ENCODE measurements at regions not wholly inside any gene's neighbourhood (a gene's known extent, or its start where the extent isn't known, plus 50 kb on each side); places are given as distances from the start of the nearest gene placed in this dataset.
"Not testable (repeated sequence)": the region's sequence is repeated elsewhere in the genome, so short reads cannot be mapped to it uniquely, and the experiment has no call there.

- no peak for FAIRE-seq
- no peak for DNase-seq (ENCODE audit: insufficient read length, low spot score)
These were observed 258.6 kb downstream of the FAT4 start for GRCh38 chr4:125573368-125573767.

- no peak for DNase-seq (ENCODE audit: insufficient read length, low spot score)
- FAIRE-seq = peak; percentile 40
These were observed 259.0 kb downstream of the FAT4 start for GRCh38 chr4:125573786-125574185.

GRCh38 chr4:125582302-125582701, 267.5 kb downstream of the FAT4 start:
- no peak for FAIRE-seq
- DNase-seq (ENCODE audit: insufficient read length, low spot score) = peak; percentile 13

GRCh38 chr4:125590158-125590557, 275.4 kb downstream of the FAT4 start:
- no peak for DNase-seq (ENCODE audit: insufficient read length, low spot score)
- FAIRE-seq = no peak

GRCh38 chr4:125591290-125591689, 276.5 kb downstream of the FAT4 start:
- DNase-seq (ENCODE audit: insufficient read length, low spot score) = no peak

GRCh38 chr4:125594056-125594602, 279.4 kb downstream of the FAT4 start:
- FAIRE-seq = no peak
- DNase-seq (ENCODE audit: insufficient read length, low spot score) = no peak

More at GRCh38 chr4:125591290-125591689, 276.5 kb downstream of the FAT4 start:
- FAIRE-seq = no peak

- not testable (repeated sequence) for FAIRE-seq; DNase-seq (ENCODE audit: insufficient read length, low spot score)
These were observed 291.2 kb downstream of the FAT4 start for GRCh38 chr4:125605926-125606325.

GRCh38 chr4:125620066-125620860, 305.5 kb downstream of the FAT4 start:
- no peak for DNase-seq (ENCODE audit: insufficient read length, low spot score)
- no peak for FAIRE-seq

GRCh38 chr4:125624951-125625350, 310.2 kb downstream of the FAT4 start:
- no peak for FAIRE-seq
- DNase-seq (ENCODE audit: insufficient read length, low spot score) = no peak

- FAIRE-seq (no peak), DNase-seq (ENCODE audit: insufficient read length, low spot score) (no peak)
These were observed 312.2 kb downstream of the FAT4 start for GRCh38 chr4:125626946-125627345.

GRCh38 chr4:125639182-125639621, 324.4 kb downstream of the FAT4 start:
- DNase-seq (ENCODE audit: insufficient read length, low spot score) (no peak), FAIRE-seq (no peak)

GRCh38 chr4:125641611-125642010, 326.9 kb downstream of the FAT4 start:
- DNase-seq (ENCODE audit: insufficient read length, low spot score) (no peak), FAIRE-seq (no peak)

GRCh38 chr4:125642645-125643044, 327.9 kb downstream of the FAT4 start:
- DNase-seq (ENCODE audit: insufficient read length, low spot score) = no peak
- FAIRE-seq = no peak

- no peak for DNase-seq (ENCODE audit: insufficient read length, low spot score)
- no peak for FAIRE-seq
These were observed 334.7 kb downstream of the FAT4 start for GRCh38 chr4:125649452-125649851.

- FAIRE-seq = no peak
These were observed 335.8 kb downstream of the FAT4 start for GRCh38 chr4:125650557-125650956.

GRCh38 chr4:125651707-125652357, 337.1 kb downstream of the FAT4 start:
- not testable (repeated sequence) for DNase-seq (ENCODE audit: insufficient read length, low spot score); FAIRE-seq

More at GRCh38 chr4:125650557-125650956, 335.8 kb downstream of the FAT4 start:
- no peak for DNase-seq (ENCODE audit: insufficient read length, low spot score)

GRCh38 chr4:125658773-125659172, 344.0 kb downstream of the FAT4 start:
- DNase-seq (ENCODE audit: insufficient read length, low spot score) (no peak), FAIRE-seq (no peak)

- FAIRE-seq (no peak), DNase-seq (ENCODE audit: insufficient read length, low spot score) (no peak)
These were observed 349.4 kb downstream of the FAT4 start for GRCh38 chr4:125663896-125664767.

- DNase-seq (ENCODE audit: insufficient read length, low spot score) (no peak), FAIRE-seq (no peak)
These were observed 351.9 kb downstream of the FAT4 start for GRCh38 chr4:125666635-125667034.

GRCh38 chr4:125676156-125676555, 361.4 kb downstream of the FAT4 start:
- FAIRE-seq (no peak), DNase-seq (ENCODE audit: insufficient read length, low spot score) (no peak)

GRCh38 chr4:125676583-125676982, 361.8 kb downstream of the FAT4 start:
- no peak for FAIRE-seq

More at GRCh38 chr4:125676583-125676982, 361.8 kb downstream of the FAT4 start:
- no peak for DNase-seq (ENCODE audit: insufficient read length, low spot score)

Measured in HTR-8/SVneo (cell line).